ENCODE measurements at regions not wholly inside any gene's neighbourhood (a gene's known extent, or its start where the extent isn't known, plus 50 kb on each side); places are given as distances from the start of the nearest gene placed in this dataset.

- TF ChIP-seq, protein P1, sequence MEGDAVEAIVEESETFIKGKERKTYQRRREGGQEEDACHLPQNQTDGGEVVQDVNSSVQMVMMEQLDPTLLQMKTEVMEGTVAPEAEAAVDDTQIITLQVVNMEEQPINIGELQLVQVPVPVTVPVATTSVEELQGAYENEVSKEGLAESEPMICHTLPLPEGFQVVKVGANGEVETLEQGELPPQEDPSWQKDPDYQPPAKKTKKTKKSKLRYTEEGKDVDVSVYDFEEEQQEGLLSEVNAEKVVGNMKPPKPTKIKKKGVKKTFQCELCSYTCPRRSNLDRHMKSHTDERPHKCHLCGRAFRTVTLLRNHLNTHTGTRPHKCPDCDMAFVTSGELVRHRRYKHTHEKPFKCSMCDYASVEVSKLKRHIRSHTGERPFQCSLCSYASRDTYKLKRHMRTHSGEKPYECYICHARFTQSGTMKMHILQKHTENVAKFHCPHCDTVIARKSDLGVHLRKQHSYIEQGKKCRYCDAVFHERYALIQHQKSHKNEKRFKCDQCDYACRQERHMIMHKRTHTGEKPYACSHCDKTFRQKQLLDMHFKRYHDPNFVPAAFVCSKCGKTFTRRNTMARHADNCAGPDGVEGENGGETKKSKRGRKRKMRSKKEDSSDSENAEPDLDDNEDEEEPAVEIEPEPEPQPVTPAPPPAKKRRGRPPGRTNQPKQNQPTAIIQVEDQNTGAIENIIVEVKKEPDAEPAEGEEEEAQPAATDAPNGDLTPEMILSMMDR (optimal IDR thresholded peaks at IDR 0.05 in 1 of 3, IDR thresholded peaks at IDR 0.05 in 1 of 3, conservative IDR thresholded peaks at IDR 0.05 in 1 of 3; ENCODE audit: extremely low read depth in 1 of 3, insufficient read depth in 2 of 3, low read length in 3 of 3) = peak in 2 of 3 experiments; percentile 9 to 24
- no peak for TF ChIP-seq EZH2 (IDR thresholded peaks at IDR 0.05; ENCODE audit: low read length)
Observed at GRCh38 chr11:101390539-101390938, 193.3 kb downstream of the TRPC6 start.
